Subcutaneous abdominal adipose tissue (tissue), 5 donors: ENCODE measurements at regions not wholly inside any gene's neighbourhood (a gene's known extent, or its start where the extent isn't known, plus 50 kb on each side); places are given as distances from the start of the nearest gene placed in this dataset.

Source experiments
- H3K27ac ChIP-seq: one replicate; pipeline ENCODE4 v1.7.0; 2013; ENCODE audit warnings: low read depth, mild to moderate bottlenecking, inconsistent platforms, low read length, moderate library complexity
- H3K27me3 ChIP-seq, 5 donors: one replicate each; pipeline ENCODE4 v1.7.0; 2013; ENCODE audit warnings: low read length in 5 of 5, inconsistent platforms in 1 of 5; ENCODE audit not compliant: control insufficient read depth in 5 of 5, insufficient read depth in 4 of 5
- H3K36me3 ChIP-seq, 5 donors: one replicate each; pipeline ENCODE4 v1.7.0; 2013; ENCODE audit warnings: low read length in 5 of 5; ENCODE audit not compliant: control insufficient read depth in 5 of 5, insufficient read depth in 5 of 5
- H3K4me1 ChIP-seq, 5 donors: one replicate each; pipeline ENCODE4 v1.7.0; 2013; ENCODE audit warnings: low read length in 5 of 5, mild to moderate bottlenecking in 3 of 5, moderate library complexity in 1 of 5; ENCODE audit not compliant: control insufficient read depth in 5 of 5, insufficient read depth in 5 of 5
- H3K4me3 ChIP-seq, 5 donors: one replicate each; pipeline ENCODE4 v1.7.0; 2013; ENCODE audit warnings: low read length in 5 of 5, low read depth in 1 of 5
- H3K9ac ChIP-seq, 5 donors: one replicate each; pipeline ENCODE4 v1.7.0; 2013; ENCODE audit warnings: low read length in 5 of 5, mild to moderate bottlenecking in 4 of 5, moderate library complexity in 3 of 5
- H3K9me3 ChIP-seq, 5 donors: one replicate each; pipeline ENCODE4 v1.7.0; 2013; ENCODE audit warnings: low read length in 5 of 5; ENCODE audit not compliant: control insufficient read depth in 5 of 5
- donor health status: healthy.
- donor health status: healthy.
- donor health status: healthy.
- donor health status: healthy.
- donor health status: healthy.

- no peak overlapping the region for H3K4me3 ChIP-seq
- no peaks in the 10 kb centered on the region for H3K9me3 ChIP-seq
- no peaks in the 10 kb centered on the region for H3K27me3 ChIP-seq
- H3K36me3 ChIP-seq: no peaks in the 10 kb centered on the region
- no peak overlapping the region for H3K9ac ChIP-seq
- peaks cover 0 to 12% (median 4%) of the 10 kb centered on the region in 5 donors for H3K4me1 ChIP-seq
- H3K27ac ChIP-seq: no peak overlapping the region
Measured at GRCh38 chr3:28947751-28948150, 333.1 kb upstream of the RBMS3 start.

- Histone ChIP-seq H3K4me1 (peaks cover 0 to 12% (median 4%) of the 10 kb centered on the region in 5 donors), H3K27me3 (no peaks in the 10 kb centered on the region), H3K4me3 (no peak overlapping the region), H3K27ac (no peak overlapping the region), H3K9ac (no peak overlapping the region), H3K36me3 (no peaks in the 10 kb centered on the region), H3K9me3 (no peaks in the 10 kb centered on the region)
Measured at GRCh38 chr3:28948685-28949084, 332.2 kb upstream of the RBMS3 start.

GRCh38 chr3:28949580-28949979, 331.3 kb upstream of the RBMS3 start:
- no peak overlapping the region for H3K9ac ChIP-seq
- no peaks in the 10 kb centered on the region for H3K27me3 ChIP-seq
- no peak overlapping the region for H3K4me3 ChIP-seq
- peaks cover 0 to 12% (median 4%) of the 10 kb centered on the region in 5 donors for H3K4me1 ChIP-seq
- no peaks in the 10 kb centered on the region for H3K9me3 ChIP-seq
- no peak overlapping the region for H3K27ac ChIP-seq
- H3K36me3 ChIP-seq: no peaks in the 10 kb centered on the region

- H3K4me1 ChIP-seq: peaks cover 0 to 12% (median 4%) of the 10 kb centered on the region in 5 donors
Measured at GRCh38 chr3:28950614-28951013, 330.3 kb upstream of the RBMS3 start.

GRCh38 chr3:28951772-28952556, 328.9 kb upstream of the RBMS3 start:
- Histone ChIP-seq H3K4me3 (no peak overlapping the region), H3K4me1 (peaks cover 0 to 8% (median 4%) of the 10 kb centered on the region in 5 donors), H3K9ac (no peak overlapping the region), H3K27ac (no peak overlapping the region), H3K36me3 (no peaks in the 10 kb centered on the region), H3K27me3 (no peaks in the 10 kb centered on the region), H3K9me3 (no peaks in the 10 kb centered on the region)

More at GRCh38 chr3:28950614-28951013, 330.3 kb upstream of the RBMS3 start:
- Histone ChIP-seq H3K36me3 (no peaks in the 10 kb centered on the region), H3K27ac (no peak overlapping the region), H3K9ac (no peak overlapping the region), H3K4me3 (no peak overlapping the region), H3K9me3 (no peaks in the 10 kb centered on the region), H3K27me3 (no peaks in the 10 kb centered on the region)

GRCh38 chr3:28958656-28959055, 322.2 kb upstream of the RBMS3 start:
- Histone ChIP-seq H3K9ac (no peak overlapping the region), H3K4me3 (no peak overlapping the region), H3K36me3 (no peaks in the 10 kb centered on the region), H3K9me3 (peaks cover 0 to 2% (median 0%) of the 10 kb centered on the region in 5 donors), H3K27ac (no peak overlapping the region), H3K27me3 (no peaks in the 10 kb centered on the region), H3K4me1 (no peaks in the 10 kb centered on the region)

GRCh38 chr3:28971156-28971555, 309.7 kb upstream of the RBMS3 start:
- Histone ChIP-seq H3K27ac (no peak overlapping the region), H3K4me1 (no peaks in the 10 kb centered on the region), H3K36me3 (no peaks in the 10 kb centered on the region), H3K4me3 (no peak overlapping the region), H3K9ac (no peak overlapping the region), H3K9me3 (peaks cover 0 to 21% (median 18%) of the 10 kb centered on the region in 5 donors), H3K27me3 (no peaks in the 10 kb centered on the region)

- Histone ChIP-seq H3K27me3 (no peaks in the 10 kb centered on the region), H3K9ac (no peak overlapping the region), H3K4me3 (no peak overlapping the region), H3K27ac (no peak overlapping the region), H3K9me3 (peaks cover 0 to 21% (median 18%) of the 10 kb centered on the region in 5 donors), H3K36me3 (no peaks in the 10 kb centered on the region), H3K4me1 (no peaks in the 10 kb centered on the region)
Measured at GRCh38 chr3:28972921-28973320, 307.9 kb upstream of the RBMS3 start.

- peaks cover 0 to 19% (median 17%) of the 10 kb centered on the region in 5 donors for H3K9me3 ChIP-seq
- no peaks in the 10 kb centered on the region for H3K4me1 ChIP-seq
- H3K36me3 ChIP-seq: peaks cover 0 to 3% (median 0%) of the 10 kb centered on the region in 5 donors
- H3K9ac ChIP-seq: no peak overlapping the region
- H3K4me3 ChIP-seq: no peak overlapping the region
- no peaks in the 10 kb centered on the region for H3K27me3 ChIP-seq
- H3K27ac ChIP-seq: no peak overlapping the region
Measured at GRCh38 chr3:28973609-28974008, 307.3 kb upstream of the RBMS3 start.

- Histone ChIP-seq H3K9ac (no peak overlapping the region), H3K4me1 (no peaks in the 10 kb centered on the region), H3K27ac (no peak overlapping the region), H3K9me3 (no peaks in the 10 kb centered on the region), H3K27me3 (no peaks in the 10 kb centered on the region), H3K36me3 (peaks cover 0 to 3% (median 0%) of the 10 kb centered on the region in 5 donors), H3K4me3 (no peak overlapping the region)
Measured at GRCh38 chr3:28978092-28978491, 302.8 kb upstream of the RBMS3 start.
